H9 (cell line): ENCODE measurements at regions not wholly inside any gene's neighbourhood (a gene's known extent, or its start where the extent isn't known, plus 50 kb on each side); places are given as distances from the start of the nearest gene placed in this dataset.

Source experiments
- DNase-seq: peaks from one replicate; pipeline ENCODE4 v3.0.0-alpha.2; 2017
- H2AFZ ChIP-seq: one replicate; pipeline ENCODE4 v1.6.1; 2013; ENCODE audit warnings: mild to moderate bottlenecking, low read length, control low read depth, moderate library complexity
- H2AK5ac ChIP-seq: 2 replicates; pipeline ENCODE4 v1.6.1; 2013; ENCODE audit warnings: low read length, control low read depth, mixed read lengths; ENCODE audit not compliant: insufficient read length
- H2BK120ac ChIP-seq: one replicate; pipeline ENCODE4 v1.6.1; 2013; ENCODE audit warnings: low read depth, mild to moderate bottlenecking, low read length, control low read depth, inconsistent platforms; ENCODE audit not compliant: poor library complexity, severe bottlenecking
- H2BK12ac ChIP-seq: 2 replicates; pipeline ENCODE4 v1.6.1; 2013; ENCODE audit warnings: low read length, control low read depth, mixed read lengths, low read depth; ENCODE audit not compliant: insufficient read length
- H2BK15ac ChIP-seq: 2 replicates; pipeline ENCODE4 v1.6.1; 2013; ENCODE audit warnings: low read depth, low read length, control low read depth
- H2BK20ac ChIP-seq: one replicate; pipeline ENCODE4 v1.6.1; 2013; ENCODE audit warnings: low read depth, mild to moderate bottlenecking, low read length, control low read depth, inconsistent platforms; ENCODE audit not compliant: poor library complexity, severe bottlenecking
- H2BK5ac ChIP-seq: 2 replicates; pipeline ENCODE4 v1.6.1; 2013; ENCODE audit warnings: low read length, control low read depth, mixed read lengths; ENCODE audit not compliant: insufficient read length
- H3K14ac ChIP-seq: 2 replicates; pipeline ENCODE4 v1.6.1; 2013; ENCODE audit warnings: low read length, control low read depth; ENCODE audit not compliant: insufficient read depth
- H3K18ac ChIP-seq: 2 replicates; pipeline ENCODE4 v1.6.1; 2013; ENCODE audit warnings: low read depth, mild to moderate bottlenecking, mixed read lengths, low read length, control low read depth; ENCODE audit not compliant: insufficient read length
- H3K23ac ChIP-seq: 2 replicates; pipeline ENCODE4 v1.6.1; 2013; ENCODE audit warnings: low read length, control low read depth, mixed read lengths, low read depth; ENCODE audit not compliant: insufficient read length
- H3K23me2 ChIP-seq: 2 replicates; pipeline ENCODE4 v1.6.1; 2013; ENCODE audit warnings: low read depth, mild to moderate bottlenecking, mixed read lengths, low read length, control low read depth; ENCODE audit not compliant: insufficient read length, poor library complexity, severe bottlenecking
- H3K27ac ChIP-seq: 2 replicates; pipeline ENCODE4 v1.5.1; 2013; ENCODE audit warnings: low read length, control low read depth, mixed read lengths, low read depth; ENCODE audit not compliant: insufficient read length
- H3K27me3 ChIP-seq: 2 replicates; pipeline ENCODE4 v1.6.1; 2013; ENCODE audit warnings: low read length, control low read depth, inconsistent platforms; ENCODE audit not compliant: insufficient read depth
- H3K4ac ChIP-seq: 2 replicates; pipeline ENCODE4 v1.6.1; 2013; ENCODE audit warnings: low read depth, mild to moderate bottlenecking, control low read depth, inconsistent platforms, low read length, moderate library complexity
- H3K4me1 ChIP-seq: 2 replicates; pipeline ENCODE4 v1.6.1; 2013; ENCODE audit warnings: low read length, control low read depth, inconsistent platforms; ENCODE audit not compliant: insufficient read depth
- H3K4me2 ChIP-seq: 2 replicates; pipeline ENCODE4 v1.6.1; 2013; ENCODE audit warnings: low read length, control low read depth, mixed read lengths; ENCODE audit not compliant: insufficient read length, insufficient read depth
- H3K56ac ChIP-seq: 2 replicates; pipeline ENCODE4 v1.6.1; 2013; ENCODE audit warnings: low read depth, mild to moderate bottlenecking, mixed read lengths, low read length, control low read depth; ENCODE audit not compliant: insufficient read length
- H3K79me1 ChIP-seq: 2 replicates; pipeline ENCODE4 v1.6.1; 2013; ENCODE audit warnings: low read depth, mild to moderate bottlenecking, moderate library complexity, low read length, control low read depth, inconsistent platforms; ENCODE audit not compliant: insufficient read depth, poor library complexity, severe bottlenecking
- H3K79me2 ChIP-seq: 2 replicates; pipeline ENCODE4 v1.6.1; 2013; ENCODE audit warnings: low read length, control low read depth, inconsistent platforms; ENCODE audit not compliant: insufficient read depth
- H3K9ac ChIP-seq: 2 replicates; pipeline ENCODE4 v1.6.1; 2013; ENCODE audit warnings: low read length, control low read depth, mixed read lengths; ENCODE audit not compliant: insufficient read length; ENCODE audit errors: extremely low read depth
- H3K9me3 ChIP-seq: one replicate; pipeline ENCODE4 v1.6.1; 2013; ENCODE audit warnings: low read depth, low read length, inconsistent platforms; ENCODE audit not compliant: control insufficient read depth
- H3T11ph ChIP-seq: one replicate; pipeline ENCODE4 v1.6.1; 2013; ENCODE audit warnings: mild to moderate bottlenecking, low read length, control low read depth, inconsistent platforms
- H4K20me1 ChIP-seq: one replicate; pipeline ENCODE4 v1.6.1; 2013; ENCODE audit not compliant: control insufficient read depth, insufficient read length, insufficient read depth
- H4K5ac ChIP-seq: 2 replicates; pipeline ENCODE4 v1.6.1; 2013; ENCODE audit warnings: low read depth, mild to moderate bottlenecking, mixed read lengths, low read length, control low read depth; ENCODE audit not compliant: insufficient read length
- H4K8ac ChIP-seq: replicated peaks from 2 replicates; pipeline ENCODE4 v1.6.1; 2013; ENCODE audit warnings: low read length, control low read depth, mixed read lengths, low read depth; ENCODE audit not compliant: insufficient read length
- H4K91ac ChIP-seq: 2 replicates; pipeline ENCODE4 v1.6.1; 2013; ENCODE audit warnings: low read depth, mild to moderate bottlenecking, moderate library complexity, mixed read lengths, low read length, control low read depth; ENCODE audit not compliant: insufficient read length
- H3K27ac Mint-ChIP-seq, 3 experiments: 2 replicates in 2 of 3; 3 replicates in 1 of 3; pipeline ENCODE4 v1.8.0; 2020 to 2021; ENCODE audit warnings: mixed read lengths in 3 of 3, mild to moderate bottlenecking in 1 of 3, moderate library complexity in 1 of 3
- H3K27me3 Mint-ChIP-seq: 2 replicates; pipeline ENCODE4 v1.8.0; 2021; ENCODE audit warnings: low read depth, mild to moderate bottlenecking, moderate library complexity, mixed read lengths
- H3K36me3 Mint-ChIP-seq, 3 experiments: 2 replicates in 2 of 3; 3 replicates in 1 of 3; pipeline ENCODE4 v1.8.0; 2020 to 2021; ENCODE audit warnings: low read depth in 3 of 3, mixed read lengths in 3 of 3; ENCODE audit not compliant: insufficient read depth in 1 of 3
- H3K4me1 Mint-ChIP-seq, 2 experiments: 2 replicates each; pipeline ENCODE4 v1.8.0; 2020; ENCODE audit warnings: mixed read lengths in 2 of 2
- H3K4me3 Mint-ChIP-seq, 2 experiments: 2 replicates in 1 of 2; 3 replicates in 1 of 2; pipeline ENCODE4 v1.8.0; 2020 to 2021; ENCODE audit warnings: mild to moderate bottlenecking in 2 of 2, mixed read lengths in 2 of 2, moderate library complexity in 1 of 2
- H3K9me3 Mint-ChIP-seq, 2 experiments: 2 replicates in 1 of 2; 3 replicates in 1 of 2; pipeline ENCODE4 v1.8.0; 2020; ENCODE audit warnings: mild to moderate bottlenecking in 2 of 2, mixed read lengths in 2 of 2, moderate library complexity in 1 of 2
- WGBS: extraction: QIAGEN DNeasy Blood & Tissue Kit; methylation state at CpG from one replicate; pipeline ENCODE4 v1.1.7; 2013; ENCODE audit warnings: missing lambda C conversion rate, low lambda C conversion rate, mixed read lengths; ENCODE audit not compliant: insufficient read length; ENCODE audit errors: extremely low coverage; 5-methylcytosine and 5-hydroxymethylcytosine counted together
- TF ChIP-seq, protein P1 (sequence below): fragments of 200-600 bp; sonication (generic); conservative IDR thresholded peaks from 3 replicates; pipeline ENCODE4 v1.8.0; 2021; ENCODE audit warnings: antibody characterized with exemption, mild to moderate bottlenecking

DNA sequence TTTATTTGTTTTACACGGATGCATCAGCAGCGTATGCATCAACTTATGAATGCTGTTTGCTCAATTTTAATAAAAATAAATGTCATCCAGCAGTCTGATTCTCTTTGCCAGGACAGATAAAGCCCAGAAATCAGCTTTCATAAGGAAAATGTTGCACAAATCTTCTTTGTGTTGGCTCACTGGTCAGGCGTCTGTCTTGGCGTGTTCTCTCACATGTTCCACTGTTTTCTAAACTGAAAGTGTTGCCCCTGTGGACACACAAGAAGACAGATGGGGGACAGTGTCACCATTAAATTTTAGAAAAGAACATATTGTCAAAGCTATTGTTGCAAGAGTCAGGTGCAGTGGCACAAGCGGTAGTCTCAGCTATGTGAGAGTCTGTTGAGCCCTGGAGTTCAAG is 316.2 kb downstream of the CENPC start:
- Histone ChIP-seq H2AK5ac (no peak overlapping the region), H2BK120ac (no peak overlapping the region), H3K4me2 (no peak overlapping the region), H3K9ac (no peak overlapping the region), H2AFZ (no peak overlapping the region), H2BK20ac (no peak overlapping the region), H3K79me2 (no peaks in the 10 kb centered on the region), H3K56ac (no peak overlapping the region), H3K27ac (no peak overlapping the region), H2BK5ac (no peak overlapping the region), H4K5ac (no peak overlapping the region), H3K23me2 (no peaks in the 10 kb centered on the region), H3T11ph (no peak overlapping the region), H3K23ac (no peak overlapping the region), H3K27me3 (no peaks in the 10 kb centered on the region), H4K8ac (no peak overlapping the region), H3K14ac (no peak overlapping the region), H2BK15ac (no peak overlapping the region), H3K79me1 (no peaks in the 10 kb centered on the region), H3K18ac (no peak overlapping the region), H2BK12ac (no peak overlapping the region), H4K20me1 (no peaks in the 10 kb centered on the region), H3K4ac (no peak overlapping the region), H3K4me1 (no peaks in the 10 kb centered on the region), H3K9me3 (no peaks in the 10 kb centered on the region), H4K91ac (no peak overlapping the region)
- H3K36me3 Mint-ChIP-seq, result no peaks in the 10 kb centered on the region
- H3K27me3 Mint-ChIP-seq, result no peaks in the 10 kb centered on the region
- TF ChIP-seq, protein P1, sequence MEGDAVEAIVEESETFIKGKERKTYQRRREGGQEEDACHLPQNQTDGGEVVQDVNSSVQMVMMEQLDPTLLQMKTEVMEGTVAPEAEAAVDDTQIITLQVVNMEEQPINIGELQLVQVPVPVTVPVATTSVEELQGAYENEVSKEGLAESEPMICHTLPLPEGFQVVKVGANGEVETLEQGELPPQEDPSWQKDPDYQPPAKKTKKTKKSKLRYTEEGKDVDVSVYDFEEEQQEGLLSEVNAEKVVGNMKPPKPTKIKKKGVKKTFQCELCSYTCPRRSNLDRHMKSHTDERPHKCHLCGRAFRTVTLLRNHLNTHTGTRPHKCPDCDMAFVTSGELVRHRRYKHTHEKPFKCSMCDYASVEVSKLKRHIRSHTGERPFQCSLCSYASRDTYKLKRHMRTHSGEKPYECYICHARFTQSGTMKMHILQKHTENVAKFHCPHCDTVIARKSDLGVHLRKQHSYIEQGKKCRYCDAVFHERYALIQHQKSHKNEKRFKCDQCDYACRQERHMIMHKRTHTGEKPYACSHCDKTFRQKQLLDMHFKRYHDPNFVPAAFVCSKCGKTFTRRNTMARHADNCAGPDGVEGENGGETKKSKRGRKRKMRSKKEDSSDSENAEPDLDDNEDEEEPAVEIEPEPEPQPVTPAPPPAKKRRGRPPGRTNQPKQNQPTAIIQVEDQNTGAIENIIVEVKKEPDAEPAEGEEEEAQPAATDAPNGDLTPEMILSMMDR, result no peak
- no peak overlapping the region for H3K27ac Mint-ChIP-seq
- H3K9me3 Mint-ChIP-seq, result no peaks in the 10 kb centered on the region
- WGBS, result no CpG with 5 or more reads among the region's 5 CpGs
- H3K4me1 Mint-ChIP-seq, result no peaks in the 10 kb centered on the region
- H3K4me3 Mint-ChIP-seq, result no peak overlapping the region
- no peak for DNase-seq
